Omental fat pad (tissue), 3 donors: ENCODE measurements at regions not wholly inside any gene's neighbourhood (a gene's known extent, or its start where the extent isn't known, plus 50 kb on each side); places are given as distances from the start of the nearest gene placed in this dataset.

Experiments
- ATAC-seq: fragments of 150-250 bp; one replicate; pipeline ENCODE4 v1.9.1; 2016; ENCODE audit warnings: mild to moderate bottlenecking, moderate library complexity; ENCODE audit not compliant: low FRiP score
- DNase-seq: peaks from one replicate; pipeline ENCODE4 v3.0.0-alpha.2; 2019; ENCODE audit warnings: low spot score
- CTCF ChIP-seq, 3 donors: fragments of 450-650 bp; IDR thresholded peaks; one replicate each; pipeline ENCODE4 v1.5.1; 2016 to 2017; ENCODE audit warnings: antibody characterized with exemption in 3 of 3, mild to moderate bottlenecking in 3 of 3, moderate library complexity in 2 of 3

- DNase-seq (no peak), ATAC-seq (no peak)
- TF ChIP-seq CTCF (IDR thresholded peaks at IDR 0.05), result no peak
These were observed 210.6 kb downstream of the AUH start for GRCh38 chr9:91150998-91151717.

- no peak for TF ChIP-seq CTCF (IDR thresholded peaks at IDR 0.05)
- DNase-seq (no peak), ATAC-seq (no peak)
These were observed 210.0 kb downstream of the AUH start for GRCh38 chr9:91151718-91152095.

- DNase-seq (no peak), ATAC-seq (no peak)
- no peak for TF ChIP-seq CTCF (IDR thresholded peaks at IDR 0.05)
These were observed 207.0 kb downstream of the AUH start for GRCh38 chr9:91154686-91155085.

GRCh38 chr9:91155181-91155580, 206.5 kb downstream of the AUH start:
- DNase-seq (no peak), ATAC-seq (no peak)
- TF ChIP-seq CTCF (IDR thresholded peaks at IDR 0.05), result no peak

GRCh38 chr9:91155746-91156376, 205.9 kb downstream of the AUH start:
- TF ChIP-seq CTCF (IDR thresholded peaks at IDR 0.05), result no peak
- DNase-seq, result no peak
- ATAC-seq, result no peak

- no peak for DNase-seq
- ATAC-seq, result no peak
- TF ChIP-seq CTCF (IDR thresholded peaks at IDR 0.05), result no peak
These were observed 205.1 kb downstream of the AUH start for GRCh38 chr9:91156451-91157234.
